Thoracic aorta (tissue), 2 donors: ENCODE measurements at regions not wholly inside any gene's neighbourhood (a gene's known extent, or its start where the extent isn't known, plus 50 kb on each side); places are given as distances from the start of the nearest gene placed in this dataset.

Source experiments
- ATAC-seq: fragments of 150-250 bp; one replicate; pipeline ENCODE4 v1.8.0; 2017; ENCODE audit warnings: low read depth; ENCODE audit not compliant: insufficient number of reproducible peaks, low FRiP score
- DNase-seq: peaks from one replicate; pipeline ENCODE4 v3.0.0-alpha.2; 2020; ENCODE audit warnings: low spot score
- H3K27ac ChIP-seq, 2 donors: fragments of 200-600 bp; sonication (generic); 1 replicate in 1 of 2; 2 replicates in 1 of 2; pipeline ENCODE4 v1.5.1; 2016; ENCODE audit warnings: mild to moderate bottlenecking in 2 of 2, moderate library complexity in 2 of 2
- H3K27me3 ChIP-seq: fragments of 200-600 bp; sonication (generic); replicated peaks from 2 replicates; pipeline ENCODE4 v1.6.0; 2016; ENCODE audit warnings: mild to moderate bottlenecking; ENCODE audit not compliant: insufficient read depth
- H3K36me3 ChIP-seq: fragments of 200-600 bp; sonication (generic); one replicate; pipeline ENCODE4 v1.5.1; 2016
- H3K4me1 ChIP-seq, 2 donors: fragments of 200-600 bp; sonication (generic); 1 replicate in 1 of 2; 2 replicates in 1 of 2; pipeline versions ENCODE4 v1.5.1 to v1.6.0; 2016; ENCODE audit warnings: low read depth in 2 of 2, mild to moderate bottlenecking in 1 of 2; ENCODE audit not compliant: control insufficient read depth in 1 of 2
- H3K4me3 ChIP-seq: fragments of 200-600 bp; sonication (generic); 2 replicates; pipeline ENCODE4 v1.5.1; 2016; ENCODE audit warnings: mild to moderate bottlenecking
- H3K9me3 ChIP-seq: fragments of 200-600 bp; sonication (generic); 2 replicates; pipeline ENCODE4 v1.5.1; 2016
- TF ChIP-seq, protein P1 (sequence below): fragments of 200-600 bp; sonication (generic); IDR thresholded peaks from one replicate; pipeline ENCODE4 v1.5.1; 2019; ENCODE audit warnings: antibody characterized with exemption

DNA sequence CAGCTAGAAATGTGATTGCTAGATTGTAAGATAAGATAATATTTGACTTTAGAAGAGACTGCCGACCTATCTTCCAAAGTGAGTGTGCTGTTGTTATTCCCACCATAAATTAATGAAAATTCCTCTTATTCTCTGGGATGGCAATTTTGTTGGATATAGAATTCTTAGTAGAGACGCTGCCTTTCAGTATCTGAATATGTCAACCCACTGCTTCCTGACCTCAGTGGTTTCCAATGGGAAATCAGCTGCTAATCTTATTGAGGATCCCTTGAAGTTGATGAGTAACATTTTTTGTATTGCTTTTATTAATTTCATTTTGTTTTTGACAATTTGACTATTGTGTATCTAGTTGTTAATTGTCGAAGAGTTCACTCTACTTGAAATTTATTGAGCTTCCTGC, 313.0 kb downstream of the BMP2 start:
- TF ChIP-seq, protein P1, sequence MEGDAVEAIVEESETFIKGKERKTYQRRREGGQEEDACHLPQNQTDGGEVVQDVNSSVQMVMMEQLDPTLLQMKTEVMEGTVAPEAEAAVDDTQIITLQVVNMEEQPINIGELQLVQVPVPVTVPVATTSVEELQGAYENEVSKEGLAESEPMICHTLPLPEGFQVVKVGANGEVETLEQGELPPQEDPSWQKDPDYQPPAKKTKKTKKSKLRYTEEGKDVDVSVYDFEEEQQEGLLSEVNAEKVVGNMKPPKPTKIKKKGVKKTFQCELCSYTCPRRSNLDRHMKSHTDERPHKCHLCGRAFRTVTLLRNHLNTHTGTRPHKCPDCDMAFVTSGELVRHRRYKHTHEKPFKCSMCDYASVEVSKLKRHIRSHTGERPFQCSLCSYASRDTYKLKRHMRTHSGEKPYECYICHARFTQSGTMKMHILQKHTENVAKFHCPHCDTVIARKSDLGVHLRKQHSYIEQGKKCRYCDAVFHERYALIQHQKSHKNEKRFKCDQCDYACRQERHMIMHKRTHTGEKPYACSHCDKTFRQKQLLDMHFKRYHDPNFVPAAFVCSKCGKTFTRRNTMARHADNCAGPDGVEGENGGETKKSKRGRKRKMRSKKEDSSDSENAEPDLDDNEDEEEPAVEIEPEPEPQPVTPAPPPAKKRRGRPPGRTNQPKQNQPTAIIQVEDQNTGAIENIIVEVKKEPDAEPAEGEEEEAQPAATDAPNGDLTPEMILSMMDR = no peak

DNA sequence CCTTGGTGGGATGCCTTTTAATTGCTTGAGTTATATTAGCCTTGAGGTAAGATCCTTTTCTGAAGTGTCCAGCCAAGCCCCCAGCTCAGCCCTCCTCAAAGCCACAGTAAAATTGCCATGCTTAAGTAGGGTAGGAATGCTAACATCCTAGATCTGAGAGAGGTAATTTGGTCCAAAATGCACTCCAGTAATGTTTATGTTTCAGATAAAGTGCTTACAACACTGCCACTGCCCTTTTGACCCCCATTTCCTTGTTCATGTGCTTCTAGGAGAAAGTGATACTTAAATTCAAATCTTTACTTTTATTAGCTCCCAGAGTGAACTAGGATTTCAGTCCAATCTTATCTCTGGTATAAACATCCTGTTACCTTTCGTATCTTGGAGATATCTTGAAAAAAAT, 318.0 kb downstream of the BMP2 start:
- no peaks in the 10 kb centered on the region for H3K27me3 ChIP-seq
- ATAC-seq (no peak), DNase-seq (no peak)
- TF ChIP-seq, protein P1 = no peak
- no peak overlapping the region for H3K27ac ChIP-seq
- no peaks in the 10 kb centered on the region for H3K4me1 ChIP-seq
- no peak overlapping the region for H3K4me3 ChIP-seq
- H3K9me3 ChIP-seq = no peaks in the 10 kb centered on the region
- no peaks in the 10 kb centered on the region for H3K36me3 ChIP-seq

More for the DNA sequence above, 313.0 kb downstream of the BMP2 start:
- no peaks in the 10 kb centered on the region for H3K9me3 ChIP-seq
- no peak overlapping the region for H3K4me3 ChIP-seq
- no peak overlapping the region for H3K27ac ChIP-seq
- no peaks in the 10 kb centered on the region for H3K4me1 ChIP-seq
- ATAC-seq (no peak), DNase-seq (no peak)
- no peaks in the 10 kb centered on the region for H3K36me3 ChIP-seq
- H3K27me3 ChIP-seq = no peaks in the 10 kb centered on the region

DNA sequence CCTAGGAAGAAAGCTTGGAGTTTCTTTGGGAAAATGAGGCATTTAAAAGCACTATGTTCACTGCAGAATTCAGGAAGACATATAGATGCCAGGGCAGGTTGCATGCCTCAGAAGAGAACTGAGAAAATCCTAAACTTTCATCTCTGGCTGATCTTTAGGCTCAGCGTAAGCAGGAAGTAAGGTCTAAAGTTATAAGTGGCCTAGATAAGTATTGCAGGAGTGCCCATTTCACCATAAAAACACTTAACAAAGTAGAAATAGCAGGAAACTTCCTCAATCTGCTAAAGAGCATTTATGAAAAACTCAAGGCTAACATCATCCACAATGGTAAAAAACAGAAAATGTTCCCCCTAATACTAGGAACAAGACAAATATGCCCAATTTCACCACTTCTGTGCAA, 320.3 kb downstream of the BMP2 start:
- no peaks in the 10 kb centered on the region for H3K4me1 ChIP-seq
- H3K27ac ChIP-seq = no peak overlapping the region
- ATAC-seq (no peak), DNase-seq (no peak)
- TF ChIP-seq, protein P1 = no peak
- no peak overlapping the region for H3K4me3 ChIP-seq
- H3K27me3 ChIP-seq = no peaks in the 10 kb centered on the region
- no peaks in the 10 kb centered on the region for H3K9me3 ChIP-seq
- no peaks in the 10 kb centered on the region for H3K36me3 ChIP-seq

DNA sequence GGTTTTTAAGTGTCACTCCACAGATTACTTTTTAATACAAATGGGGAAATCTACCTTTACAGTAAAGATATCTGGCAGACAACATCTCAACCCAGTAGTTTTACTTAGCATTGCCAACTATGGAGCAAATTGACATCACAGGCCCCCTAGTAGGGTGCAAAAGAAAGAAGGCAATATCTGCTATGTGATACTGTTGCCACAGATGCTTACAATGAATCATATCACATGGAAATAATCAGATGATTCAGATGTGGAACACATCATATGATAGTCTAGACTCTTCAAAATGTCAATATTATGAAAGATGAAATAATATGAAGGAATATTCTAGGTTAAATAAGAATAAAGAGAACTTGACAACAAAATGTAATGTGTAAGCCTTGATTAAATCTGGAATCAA, 322.5 kb downstream of the BMP2 start:
- H3K27me3 ChIP-seq = no peaks in the 10 kb centered on the region
- TF ChIP-seq, protein P1 = no peak
- no peaks in the 10 kb centered on the region for H3K4me1 ChIP-seq
- no peaks in the 10 kb centered on the region for H3K36me3 ChIP-seq
- no peaks in the 10 kb centered on the region for H3K9me3 ChIP-seq
- no peak overlapping the region for H3K27ac ChIP-seq
- DNase-seq = no peak
- no peak overlapping the region for H3K4me3 ChIP-seq
- ATAC-seq = no peak

DNA sequence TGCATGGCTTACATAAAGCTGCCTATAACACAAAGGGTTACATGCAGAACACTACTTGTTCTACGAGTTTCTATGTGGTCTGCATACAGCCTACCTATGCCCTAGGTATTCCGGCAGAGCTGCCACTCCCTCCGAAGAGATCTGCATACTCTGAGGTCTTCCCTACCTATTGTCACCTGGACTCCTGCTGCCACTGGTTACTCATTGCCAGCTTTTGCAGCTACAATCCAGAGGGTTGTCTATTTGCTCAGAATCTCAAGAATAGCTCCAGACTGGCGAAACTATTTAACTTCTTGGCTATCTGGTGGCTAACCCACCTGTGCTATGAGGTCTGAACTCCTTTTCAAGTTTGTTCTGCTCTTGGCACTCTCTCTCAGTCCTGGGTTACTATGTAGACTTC, 323.3 kb downstream of the BMP2 start:
- Histone ChIP-seq H3K27ac (no peak overlapping the region), H3K4me3 (no peak overlapping the region), H3K4me1 (no peaks in the 10 kb centered on the region), H3K36me3 (no peaks in the 10 kb centered on the region), H3K9me3 (no peaks in the 10 kb centered on the region), H3K27me3 (no peaks in the 10 kb centered on the region)
- TF ChIP-seq, protein P1 = no peak
- ATAC-seq = no peak
- DNase-seq = no peak
